ENCODE measurements at regions not wholly inside any gene's neighbourhood (a gene's known extent, or its start where the extent isn't known, plus 50 kb on each side); places are given as distances from the start of the nearest gene placed in this dataset.

DNA sequence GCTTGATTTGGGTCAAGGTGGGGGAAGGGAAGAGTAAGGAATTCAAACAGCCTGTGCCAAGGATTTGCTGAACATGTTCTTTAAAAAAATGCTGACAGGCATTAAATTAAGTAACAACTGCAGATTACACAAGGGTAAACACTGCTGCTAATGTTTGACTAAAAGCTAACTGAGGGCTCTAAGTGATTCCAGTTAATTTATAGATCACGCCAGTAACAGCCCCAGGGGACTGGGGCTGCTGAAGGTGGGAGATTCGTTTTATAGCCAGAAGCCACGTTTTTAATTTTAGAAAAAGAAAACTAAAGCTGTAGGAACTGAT lies 321.7 kb downstream of the DLEU7 start:
- Histone ChIP-seq H3K27ac (peak overlapping the region; percentile 20), H3K4me1 (peaks cover 34% of the 10 kb centered on the region), H3K9me3 (no peaks in the 10 kb centered on the region), H3K4me3 (no peak overlapping the region), H3K36me3 (no peaks in the 10 kb centered on the region), H3K27me3 (no peaks in the 10 kb centered on the region)
- TF ChIP-seq POLR2A (IDR thresholded peaks at IDR 0.05) (no peak), POLR2AphosphoS5 (IDR thresholded peaks at IDR 0.05; ENCODE audit: insufficient read depth in 1 of 2, low read depth in 1 of 2) (peak in 1 of 2 donors; percentile 61)
- intact Hi-C loops (cut with DNase I) = no loop called here
- no peak for DNase-seq (ENCODE audit: extremely low spot score in 2 of 2)

DNA sequence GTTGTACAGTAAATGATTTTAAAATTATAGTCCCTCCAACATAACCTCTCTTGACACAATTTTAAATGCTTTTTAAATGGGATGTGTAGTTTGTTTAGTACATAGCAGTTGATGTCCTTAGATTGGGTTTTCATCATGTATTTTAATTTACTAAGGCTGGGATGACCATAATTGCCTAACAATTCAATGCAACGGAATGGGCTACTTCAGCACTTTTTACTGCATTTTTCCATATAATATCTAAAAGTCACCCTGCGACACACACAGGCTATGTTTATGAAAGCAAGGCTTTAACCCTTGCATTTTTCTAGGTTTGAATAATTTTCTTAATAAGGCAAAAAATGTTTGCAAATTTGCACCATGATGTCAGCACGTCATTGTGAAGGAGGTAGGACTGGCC lies 321.0 kb downstream of the DLEU7 start:
- H3K27ac ChIP-seq = no peak overlapping the region
- DNase-seq (ENCODE audit: extremely low spot score in 2 of 2) = no peak
- no peaks in the 10 kb centered on the region for H3K27me3 ChIP-seq
- H3K9me3 ChIP-seq = no peaks in the 10 kb centered on the region
- H3K36me3 ChIP-seq = no peaks in the 10 kb centered on the region
- intact Hi-C loops (cut with DNase I) = no loop called here
- TF ChIP-seq POLR2AphosphoS5 (IDR thresholded peaks at IDR 0.05; ENCODE audit: insufficient read depth in 1 of 2, low read depth in 1 of 2) (no peak), POLR2A (IDR thresholded peaks at IDR 0.05) (no peak)
- TF ChIP-seq, protein P1, sequence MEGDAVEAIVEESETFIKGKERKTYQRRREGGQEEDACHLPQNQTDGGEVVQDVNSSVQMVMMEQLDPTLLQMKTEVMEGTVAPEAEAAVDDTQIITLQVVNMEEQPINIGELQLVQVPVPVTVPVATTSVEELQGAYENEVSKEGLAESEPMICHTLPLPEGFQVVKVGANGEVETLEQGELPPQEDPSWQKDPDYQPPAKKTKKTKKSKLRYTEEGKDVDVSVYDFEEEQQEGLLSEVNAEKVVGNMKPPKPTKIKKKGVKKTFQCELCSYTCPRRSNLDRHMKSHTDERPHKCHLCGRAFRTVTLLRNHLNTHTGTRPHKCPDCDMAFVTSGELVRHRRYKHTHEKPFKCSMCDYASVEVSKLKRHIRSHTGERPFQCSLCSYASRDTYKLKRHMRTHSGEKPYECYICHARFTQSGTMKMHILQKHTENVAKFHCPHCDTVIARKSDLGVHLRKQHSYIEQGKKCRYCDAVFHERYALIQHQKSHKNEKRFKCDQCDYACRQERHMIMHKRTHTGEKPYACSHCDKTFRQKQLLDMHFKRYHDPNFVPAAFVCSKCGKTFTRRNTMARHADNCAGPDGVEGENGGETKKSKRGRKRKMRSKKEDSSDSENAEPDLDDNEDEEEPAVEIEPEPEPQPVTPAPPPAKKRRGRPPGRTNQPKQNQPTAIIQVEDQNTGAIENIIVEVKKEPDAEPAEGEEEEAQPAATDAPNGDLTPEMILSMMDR (IDR thresholded peaks at IDR 0.05) = no peak
- H3K4me3 ChIP-seq = no peak overlapping the region
- H3K4me1 ChIP-seq = peaks cover 42% of the 10 kb centered on the region

DNA sequence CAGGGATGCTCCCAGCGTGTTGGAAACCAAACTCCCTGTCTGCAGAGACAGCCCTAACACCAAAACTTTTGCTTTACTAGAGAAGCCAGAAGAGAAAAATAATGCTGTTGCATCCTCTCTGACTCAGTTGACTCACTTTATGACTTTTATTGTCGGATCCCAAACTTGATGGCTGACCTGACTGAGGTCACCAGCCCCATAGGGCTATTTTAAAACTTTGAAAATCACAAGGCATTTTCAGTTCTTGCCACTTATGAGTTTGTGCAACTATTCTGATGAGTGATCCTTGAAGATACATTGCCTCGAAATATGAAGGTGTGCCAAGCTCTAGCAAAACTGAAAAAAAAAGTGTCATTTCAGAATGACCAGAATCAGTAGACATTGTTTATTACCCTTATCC lies 320.2 kb downstream of the DLEU7 start:
- H3K27ac ChIP-seq = no peak overlapping the region
- H3K27me3 ChIP-seq = no peaks in the 10 kb centered on the region
- intact Hi-C loops (cut with DNase I) = no loop called here
- TF ChIP-seq POLR2A (IDR thresholded peaks at IDR 0.05) = no peak
- no peak for TF ChIP-seq POLR2AphosphoS5 (IDR thresholded peaks at IDR 0.05; ENCODE audit: insufficient read depth in 1 of 2, low read depth in 1 of 2)
- TF ChIP-seq, protein P1 (IDR thresholded peaks at IDR 0.05) = no peak
- H3K36me3 ChIP-seq = no peaks in the 10 kb centered on the region
- peaks cover 50% of the 10 kb centered on the region for H3K4me1 ChIP-seq
- no peaks in the 10 kb centered on the region for H3K9me3 ChIP-seq
- H3K4me3 ChIP-seq = no peak overlapping the region
- DNase-seq (ENCODE audit: extremely low spot score in 2 of 2) = no peak

DNA sequence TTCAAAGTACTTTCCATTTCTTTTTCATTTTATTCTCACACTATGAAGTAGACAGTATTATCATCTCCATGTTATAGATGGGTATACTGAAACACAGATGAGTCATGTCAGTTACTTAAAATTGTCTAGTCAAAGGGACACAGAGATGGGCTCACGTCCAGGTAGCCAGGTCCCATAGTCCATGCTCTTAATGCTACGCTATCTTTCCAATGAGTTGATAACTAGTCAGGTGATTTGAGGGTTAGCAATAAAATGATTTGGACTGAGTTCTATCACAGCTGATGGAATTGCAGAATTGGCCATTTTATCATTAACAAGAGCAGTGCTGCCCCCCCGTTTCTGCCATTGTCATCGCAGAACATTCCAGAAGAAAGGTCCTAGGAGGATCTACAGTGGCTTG lies 318.9 kb downstream of the DLEU7 start:
- TF ChIP-seq POLR2AphosphoS5 (IDR thresholded peaks at IDR 0.05; ENCODE audit: insufficient read depth in 1 of 2, low read depth in 1 of 2) (no peak), POLR2A (IDR thresholded peaks at IDR 0.05) (no peak)
- TF ChIP-seq, protein P1 (IDR thresholded peaks at IDR 0.05) = no peak
- Histone ChIP-seq H3K9me3 (no peaks in the 10 kb centered on the region), H3K27ac (no peak overlapping the region), H3K36me3 (no peaks in the 10 kb centered on the region), H3K4me1 (peaks cover 62% of the 10 kb centered on the region), H3K27me3 (no peaks in the 10 kb centered on the region), H3K4me3 (no peak overlapping the region)
- intact Hi-C loops (cut with DNase I) = no loop called here
- no peak for DNase-seq (ENCODE audit: extremely low spot score in 2 of 2)

DNA sequence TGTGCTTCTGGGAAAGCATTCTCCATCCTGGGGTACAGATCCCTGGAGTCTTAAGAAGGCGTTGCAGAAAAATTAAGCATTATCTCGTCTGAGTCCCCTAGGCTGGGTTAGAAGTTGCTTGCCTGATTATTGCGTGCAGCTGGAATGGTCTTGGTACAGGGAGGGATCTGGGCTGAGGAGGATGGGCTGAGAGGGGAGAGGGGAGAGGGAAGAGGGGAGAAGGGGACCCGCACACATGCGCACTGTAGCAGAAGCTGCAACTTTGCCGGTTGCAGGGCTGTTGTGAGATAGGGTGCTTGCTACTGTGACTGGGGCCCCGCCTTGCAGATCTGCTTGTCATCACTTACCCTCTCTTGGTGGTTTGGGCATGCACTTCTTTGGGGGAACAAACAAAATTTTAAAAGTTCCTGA lies 316.8 kb downstream of the DLEU7 start:
- H3K4me1 ChIP-seq = peaks cover 65% of the 10 kb centered on the region
- no peak for DNase-seq (ENCODE audit: extremely low spot score in 2 of 2)
- intact Hi-C loops (cut with DNase I) = no loop called here
- no peaks in the 10 kb centered on the region for H3K27me3 ChIP-seq
- TF ChIP-seq POLR2A (IDR thresholded peaks at IDR 0.05) (no peak), POLR2AphosphoS5 (IDR thresholded peaks at IDR 0.05; ENCODE audit: insufficient read depth in 1 of 2, low read depth in 1 of 2) (no peak)
- TF ChIP-seq, protein P1 (IDR thresholded peaks at IDR 0.05) = no peak
- H3K9me3 ChIP-seq = no peaks in the 10 kb centered on the region
- H3K27ac ChIP-seq = no peak overlapping the region
- H3K4me3 ChIP-seq = no peak overlapping the region
- H3K36me3 ChIP-seq = no peaks in the 10 kb centered on the region

DNA sequence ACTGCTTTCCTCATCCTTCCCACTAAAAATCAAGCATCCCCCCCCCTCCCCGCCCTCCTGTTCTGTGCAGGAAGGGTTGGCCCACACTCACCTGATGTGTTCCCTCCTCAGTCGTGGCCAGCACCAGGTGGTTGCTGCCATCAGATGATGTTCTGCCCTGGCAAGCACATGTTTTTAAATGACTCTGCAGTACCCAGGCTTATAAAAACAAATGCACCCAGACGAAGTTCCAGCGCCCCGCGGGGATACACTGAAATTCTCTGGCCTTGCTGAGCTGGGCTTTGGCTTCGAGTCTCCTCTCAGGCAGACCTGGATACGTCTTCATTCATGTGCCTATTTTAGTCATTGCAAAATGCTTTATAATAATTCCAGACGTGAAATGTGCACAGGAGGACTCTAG lies 316.3 kb downstream of the DLEU7 start:
- Histone ChIP-seq H3K27ac (no peak overlapping the region), H3K27me3 (no peaks in the 10 kb centered on the region), H3K4me1 (peaks cover 60% of the 10 kb centered on the region), H3K9me3 (no peaks in the 10 kb centered on the region), H3K4me3 (no peak overlapping the region), H3K36me3 (no peaks in the 10 kb centered on the region)
- DNase-seq (ENCODE audit: extremely low spot score in 2 of 2) = no peak
- TF ChIP-seq POLR2AphosphoS5 (IDR thresholded peaks at IDR 0.05; ENCODE audit: insufficient read depth in 1 of 2, low read depth in 1 of 2) (no peak), POLR2A (IDR thresholded peaks at IDR 0.05) (no peak)
- TF ChIP-seq, protein P1 (IDR thresholded peaks at IDR 0.05) = no peak
- intact Hi-C loops (cut with DNase I) = no loop called here

All from vagina (tissue), 2 donors.